NCI-H1694 treated with DMSO at 0.1 percent for 48 hours (cell line): ENCODE measurements at regions not wholly inside any gene's neighbourhood (a gene's known extent, or its start where the extent isn't known, plus 50 kb on each side); places are given as distances from the start of the nearest gene placed in this dataset.
A peak's percentile ranks its signal among the peaks of the same experiment; 100 is the strongest.

Source experiments
- DNase-seq: peaks from one replicate; lab custom pipeline; 2025; lab: John Stamatoyannopoulos, UW

DNA sequence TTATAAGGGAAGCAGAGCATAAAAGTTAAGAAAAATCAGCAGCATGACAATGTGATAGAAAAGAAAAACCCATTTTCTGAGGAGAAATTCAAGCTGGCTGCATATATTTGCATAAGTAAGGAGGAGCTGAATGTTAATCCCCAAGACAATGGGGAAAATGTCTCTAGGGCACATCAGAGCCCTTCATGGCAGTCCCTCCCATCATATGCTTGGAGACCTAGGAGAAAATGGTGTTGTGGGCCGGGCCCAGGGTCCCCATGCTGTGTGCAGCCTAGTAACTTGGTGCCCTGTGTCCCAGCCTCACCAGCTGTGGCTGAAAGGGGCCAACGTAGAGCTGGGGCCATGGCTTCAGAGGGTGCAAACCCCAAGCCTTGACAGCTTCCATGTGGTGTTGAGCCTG is 100.6 kb upstream of the PLPPR4 start:
- no peak for DNase-seq

DNA sequence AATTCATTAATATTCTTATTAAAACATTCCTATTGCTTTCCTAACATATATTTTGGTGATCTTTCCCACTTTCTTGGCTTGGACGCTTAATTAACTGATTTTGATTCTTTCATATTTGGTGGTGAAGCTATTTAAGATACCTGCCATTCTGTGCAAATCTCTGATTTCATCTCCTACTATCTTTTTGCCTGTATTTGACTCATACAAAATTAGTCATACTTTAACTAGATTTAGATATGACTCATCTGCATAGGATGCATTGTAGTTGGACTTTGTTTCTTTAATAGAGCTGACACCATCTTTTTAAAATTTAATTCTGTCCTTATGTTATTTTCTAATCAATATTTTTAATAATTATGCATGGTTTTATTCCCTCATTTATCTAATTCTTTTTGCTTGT is 93.8 kb upstream of the PLPPR4 start:
- no peak for DNase-seq

DNA sequence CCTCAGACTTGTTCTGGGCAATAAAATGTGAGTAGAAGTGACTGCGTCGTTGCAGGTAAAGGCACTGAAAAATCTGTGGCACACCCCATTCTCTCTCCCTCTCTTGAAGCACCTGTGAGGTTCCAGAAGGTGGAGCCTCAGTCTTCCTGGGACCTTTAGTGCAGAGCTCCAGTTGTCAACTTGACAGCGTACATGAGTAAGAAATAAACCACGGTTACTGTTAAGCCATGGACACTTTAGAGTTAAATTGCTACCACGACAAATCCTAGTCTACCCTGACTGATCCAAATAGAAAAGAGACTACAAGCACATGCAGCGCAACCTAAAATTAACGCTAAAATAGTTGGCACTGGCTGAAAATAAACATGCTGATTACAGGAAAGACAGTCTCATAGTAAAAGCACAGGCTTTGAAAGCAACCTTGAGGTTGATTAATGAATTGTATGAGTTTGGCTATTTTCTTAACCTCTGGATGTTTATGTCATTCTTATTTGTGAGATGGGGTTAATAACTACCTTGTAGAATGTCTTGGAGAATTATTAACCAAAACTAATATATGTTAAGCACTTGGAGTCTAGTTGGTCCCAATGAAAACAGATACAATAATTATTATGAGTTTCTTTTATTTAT is 93.0 kb upstream of the PLPPR4 start:
- no peak for DNase-seq

DNA sequence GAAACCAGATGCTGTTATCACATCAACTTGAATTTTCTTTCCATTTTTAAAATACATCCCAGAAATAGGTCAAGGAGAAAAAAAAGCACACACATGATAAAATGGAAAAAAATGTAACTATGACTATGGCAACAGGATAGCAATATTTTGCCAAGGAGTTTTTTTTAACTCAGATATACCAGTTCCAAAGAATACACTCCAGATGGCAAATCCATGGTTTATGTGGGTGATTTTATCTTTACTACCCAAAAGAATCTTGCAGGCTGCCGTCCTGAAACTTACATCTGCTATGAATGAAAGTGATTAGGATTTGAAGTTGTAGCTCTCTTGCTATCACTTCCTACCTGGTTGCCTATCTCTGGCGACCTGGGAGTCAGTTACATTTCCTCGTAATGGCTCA is 91.0 kb upstream of the PLPPR4 start:
- DNase-seq = no peak

DNA sequence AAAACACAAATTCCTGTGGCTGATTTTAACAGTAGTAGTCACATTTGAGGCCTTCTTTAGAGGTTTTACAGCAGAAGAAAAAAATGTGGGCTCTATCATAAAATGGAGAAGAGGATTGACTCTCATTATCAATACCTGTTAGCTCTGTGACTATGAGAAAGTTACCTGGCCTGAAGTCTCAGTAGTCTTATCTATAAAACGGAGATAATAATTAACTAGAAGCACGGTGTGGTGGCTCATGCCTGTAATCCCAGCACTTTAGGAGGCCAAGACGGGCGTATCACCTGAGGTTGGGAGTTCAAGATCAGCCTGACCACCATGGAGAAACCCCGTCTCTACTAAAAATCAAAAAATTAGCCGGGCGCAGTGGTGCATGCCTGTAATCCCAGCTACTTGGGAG is 90.4 kb upstream of the PLPPR4 start:
- no peak for DNase-seq

DNA sequence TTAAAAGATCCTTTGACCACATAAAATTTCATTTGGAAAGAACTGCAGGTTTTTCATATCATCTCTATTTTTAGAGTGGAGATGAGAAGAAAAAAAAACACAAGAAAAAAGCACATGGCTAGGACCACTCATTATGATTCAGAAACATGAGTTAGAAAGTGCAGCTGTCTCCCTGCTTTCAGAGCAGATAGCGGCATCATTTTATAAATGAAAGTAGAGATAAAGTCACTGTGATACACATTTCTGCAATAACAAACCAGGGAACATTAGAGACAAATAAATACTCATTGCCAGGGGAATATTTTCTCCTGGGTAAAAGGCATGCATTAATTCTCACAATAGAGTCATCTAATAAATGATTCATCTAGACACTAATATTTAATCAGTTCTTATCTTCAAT is 87.5 kb upstream of the PLPPR4 start:
- DNase-seq = no peak

DNA sequence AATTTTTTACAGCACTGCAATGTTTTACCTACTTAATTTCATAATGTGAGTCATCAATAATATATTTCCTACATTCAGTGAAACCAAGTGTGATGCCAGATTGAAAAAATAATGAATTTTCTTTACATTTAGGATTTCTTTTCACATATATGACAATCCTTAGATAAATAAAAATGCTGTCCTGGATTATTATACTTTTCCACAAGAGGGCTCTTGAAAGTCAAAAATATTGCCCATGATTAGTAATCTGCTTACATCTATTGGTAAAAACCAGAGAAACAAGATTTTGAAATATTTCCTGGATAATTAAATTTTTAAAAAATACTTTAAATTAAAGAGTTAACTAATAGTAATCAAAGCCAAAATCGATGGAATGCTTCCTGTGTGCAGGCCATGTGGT is 86.8 kb upstream of the PLPPR4 start:
- peak; percentile 16 for DNase-seq

DNA sequence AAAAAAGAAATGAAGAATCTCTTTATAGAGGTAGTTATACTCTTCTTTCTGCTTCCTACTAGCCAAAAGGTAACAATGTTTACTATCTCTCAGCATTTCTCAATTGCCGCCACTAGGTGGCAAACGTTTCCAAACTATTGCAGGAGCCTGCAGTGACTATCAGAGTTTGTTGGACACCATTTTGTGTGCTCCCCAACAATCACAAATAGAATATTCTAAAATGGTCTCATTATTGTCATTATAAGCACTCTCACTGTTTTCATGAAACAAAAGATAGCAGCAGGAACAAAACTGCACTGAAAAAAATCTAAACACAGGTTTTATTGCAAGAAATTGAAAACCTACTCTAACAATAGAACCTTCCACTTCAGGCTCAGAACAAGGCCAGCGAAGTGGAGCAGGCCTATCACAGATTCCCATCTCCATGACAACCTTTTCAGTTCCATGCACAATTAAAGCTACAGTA is 83.9 kb upstream of the PLPPR4 start:
- peak; percentile 88 for DNase-seq

DNA sequence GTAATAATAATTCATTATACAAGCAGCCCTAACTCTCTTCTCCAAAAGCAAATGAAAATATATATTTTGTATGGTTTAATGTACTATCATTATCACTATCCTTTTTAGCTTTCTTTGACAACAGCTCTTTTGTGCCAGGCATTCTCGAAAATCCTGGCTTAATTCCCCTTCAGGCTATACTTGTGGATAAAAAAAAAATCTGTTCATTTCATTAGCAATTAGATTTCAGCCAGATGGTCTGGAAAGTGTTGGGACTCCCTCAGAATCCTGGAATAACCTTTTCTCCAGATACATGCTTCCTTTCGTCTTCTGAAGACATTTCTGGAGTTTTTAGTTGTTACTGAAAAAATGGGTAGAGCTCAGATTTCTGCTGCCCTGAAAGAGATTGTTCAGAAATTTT is 83.4 kb upstream of the PLPPR4 start:
- no peak for DNase-seq

DNA sequence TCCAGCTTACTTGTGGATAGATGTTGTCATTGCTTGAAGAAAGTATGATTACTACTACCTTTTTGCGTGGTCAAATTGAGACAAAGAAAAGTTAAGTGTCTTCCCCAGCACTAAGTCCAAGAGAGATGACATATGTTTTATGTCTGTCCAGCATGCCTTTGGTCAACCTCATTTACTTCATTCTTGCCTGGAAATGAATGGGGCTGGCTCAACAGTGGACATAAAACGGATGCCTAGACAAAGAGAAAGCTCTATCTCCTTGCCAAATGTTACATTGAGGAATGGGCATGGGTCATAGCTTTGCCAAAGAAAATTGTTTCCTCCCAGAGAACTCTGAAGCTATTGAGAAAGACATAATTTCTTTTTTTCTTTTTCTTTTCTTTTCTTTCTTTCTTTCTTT is 82.4 kb upstream of the PLPPR4 start:
- no peak for DNase-seq

DNA sequence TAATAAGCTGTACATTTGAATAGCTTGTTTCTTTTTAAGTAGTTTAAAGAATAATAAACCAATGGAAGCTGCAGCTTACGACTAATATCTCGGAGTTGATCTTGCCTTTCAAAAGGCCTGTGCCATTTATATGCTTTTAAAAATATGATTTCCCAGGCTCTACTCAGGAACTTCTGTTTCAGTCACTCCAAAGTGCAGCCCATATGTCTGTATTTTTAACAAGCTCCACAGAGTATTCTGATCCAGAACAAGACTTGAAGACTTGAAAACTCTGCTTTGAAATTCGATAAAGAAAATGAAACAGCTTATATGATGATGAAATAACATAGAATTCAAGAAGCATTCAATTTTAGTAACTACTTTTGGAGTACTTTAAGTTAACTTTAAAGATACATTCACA is 79.1 kb upstream of the PLPPR4 start:
- no peak for DNase-seq

DNA sequence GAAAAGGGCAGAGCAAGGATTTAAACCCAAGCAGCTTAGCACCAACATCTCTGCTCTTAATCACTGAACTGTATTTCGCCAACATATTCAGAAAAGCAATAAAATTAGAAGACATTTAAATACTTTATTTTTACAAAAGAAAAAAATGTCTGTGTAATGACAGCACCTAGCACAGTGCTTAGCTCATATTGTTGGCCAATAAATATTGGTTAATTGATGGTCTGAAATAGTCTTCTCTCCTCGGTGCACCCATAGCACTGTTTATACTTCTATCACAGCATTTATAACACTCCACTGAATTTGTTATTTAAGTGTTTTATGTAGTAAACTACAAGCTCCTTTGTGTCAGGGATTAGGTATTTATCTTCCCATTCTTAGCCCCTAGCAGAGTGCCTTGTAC is 70.9 kb upstream of the PLPPR4 start:
- no peak for DNase-seq

DNA sequence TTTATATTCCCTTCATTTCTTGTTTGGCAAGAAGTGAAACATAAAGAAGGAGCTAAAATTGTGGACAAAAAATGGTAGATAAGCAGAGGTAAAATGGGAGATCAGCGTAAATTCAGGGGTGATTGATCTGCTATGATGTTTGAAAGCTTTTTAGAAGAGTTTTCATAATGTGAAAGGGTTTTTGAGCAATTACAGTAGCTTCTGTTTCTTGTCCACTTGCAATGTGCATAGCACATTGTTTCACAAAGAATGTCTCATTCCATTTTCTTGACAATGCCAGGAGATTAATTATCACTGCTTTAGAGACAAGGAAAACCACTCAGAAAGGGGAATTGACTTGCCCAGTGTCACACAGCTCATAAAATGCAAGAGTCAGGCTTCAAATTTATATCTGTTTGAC is 65.9 kb upstream of the PLPPR4 start:
- no peak for DNase-seq

DNA sequence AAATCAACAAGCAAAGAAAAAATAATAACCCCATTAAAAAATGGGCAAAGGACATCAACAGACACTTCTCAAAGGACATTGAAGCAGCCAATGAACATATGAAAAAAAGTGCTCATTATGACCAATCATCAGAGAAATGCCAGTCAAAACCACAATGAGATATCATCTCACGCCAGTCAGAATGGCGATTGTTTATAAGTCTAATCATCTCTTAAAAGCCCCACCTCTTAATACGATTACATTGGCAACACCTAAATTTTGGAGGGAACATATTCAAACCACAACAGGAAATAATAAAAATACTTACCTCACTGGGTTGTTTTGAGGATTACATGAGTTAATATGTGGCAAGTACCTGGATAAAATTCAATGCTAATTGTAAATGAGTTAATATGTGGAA is 57.1 kb upstream of the PLPPR4 start:
- no peak for DNase-seq
